GM19239 (cell line): ENCODE measurements at regions not wholly inside any gene's neighbourhood (a gene's known extent, or its start where the extent isn't known, plus 50 kb on each side); places are given as distances from the start of the nearest gene placed in this dataset.

Source experiments
- DNase-seq: peaks from one replicate; pipeline ENCODE4 v3.0.0; 2011; ENCODE audit warnings: low spot score; ENCODE audit not compliant: insufficient read length
- FAIRE-seq: peaks from 2 replicates; lab custom pipeline; 2011; peaks lifted over from hg19 to GRCh38; lab: Jason Lieb, UNC

DNA sequence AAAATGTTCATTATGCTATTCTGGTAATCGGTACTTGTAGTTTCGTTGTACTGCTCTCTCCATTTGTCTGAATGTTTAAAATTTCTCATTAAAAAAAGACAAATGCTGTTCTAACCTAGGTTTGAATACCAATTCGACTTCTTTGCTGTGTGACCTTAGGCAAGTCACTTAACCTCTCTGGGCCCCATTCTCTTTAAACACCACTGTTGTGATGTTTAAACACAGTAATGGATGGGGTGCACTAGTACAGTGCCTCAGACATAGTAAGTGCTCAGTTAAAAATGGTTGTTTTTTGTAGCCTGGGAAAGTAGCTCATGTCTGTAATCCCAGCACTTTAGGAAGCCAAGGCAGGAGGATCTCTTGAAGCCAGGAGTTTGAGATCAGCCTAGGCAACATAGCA, 138.5 kb downstream of the MRPL14 start:
- FAIRE-seq (no peak), DNase-seq (no peak)

DNA sequence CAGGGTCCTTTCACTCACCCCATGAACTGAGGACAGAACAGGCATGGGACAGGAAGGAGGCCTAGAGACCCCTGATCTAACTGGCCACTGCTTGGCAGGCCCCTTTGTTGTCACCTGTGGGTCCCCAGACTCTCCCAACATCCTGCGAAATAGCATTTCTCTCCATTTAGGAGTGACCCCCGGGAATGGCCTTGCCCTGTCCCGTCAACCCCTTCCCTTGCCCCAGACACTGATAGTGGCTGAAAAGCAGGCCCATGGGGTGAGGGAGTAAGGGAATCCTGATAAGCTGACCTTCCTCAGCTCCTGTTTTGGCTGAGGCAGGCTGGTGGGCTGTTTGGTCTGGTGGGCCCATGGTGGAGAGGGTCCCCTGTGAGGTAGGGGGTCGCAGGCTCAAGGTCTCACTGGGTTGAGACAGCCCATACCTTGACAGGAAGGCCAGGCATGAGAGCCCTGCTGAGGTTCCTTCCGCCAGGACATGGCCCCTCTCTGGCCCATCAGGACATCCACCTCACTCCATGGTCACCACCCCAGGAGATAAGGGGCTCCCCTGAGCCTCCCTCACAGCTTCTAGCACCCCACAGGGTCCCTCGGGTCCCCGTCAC, 139.3 kb downstream of the MRPL14 start:
- FAIRE-seq: no peak
- no peak for DNase-seq

DNA sequence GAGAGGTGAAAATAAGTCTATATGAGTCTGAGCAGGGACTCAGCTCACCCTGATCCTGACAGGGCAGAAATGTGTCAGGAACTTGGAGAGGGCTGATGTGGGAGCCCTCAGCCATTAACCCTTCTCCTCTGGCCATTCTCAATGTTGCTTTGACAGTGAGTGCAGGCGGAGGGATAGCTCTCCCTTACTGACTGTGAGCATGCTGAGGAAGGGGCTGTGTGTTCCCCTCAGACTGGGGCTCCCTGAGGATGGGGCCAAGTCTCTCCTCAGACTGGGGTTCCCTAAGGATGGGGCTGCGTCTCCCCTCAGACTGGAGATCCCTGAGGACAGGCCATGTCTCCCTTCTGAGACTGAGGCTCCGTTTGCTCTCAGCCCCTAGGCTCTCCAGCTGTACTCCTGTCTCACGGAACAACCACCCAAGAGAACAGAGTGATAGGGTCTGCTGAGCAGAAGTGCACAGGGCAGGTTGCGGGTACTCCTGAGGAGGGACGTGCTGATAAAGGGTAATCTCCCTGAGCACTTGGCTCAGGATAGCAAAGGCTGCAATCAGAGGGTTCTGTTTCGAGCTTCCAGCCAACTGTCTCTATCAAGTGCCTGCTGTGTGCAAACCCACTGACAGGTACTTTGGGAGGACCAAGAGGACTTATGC, 141.0 kb downstream of the MRPL14 start:
- DNase-seq: no peak
- FAIRE-seq: no peak

DNA sequence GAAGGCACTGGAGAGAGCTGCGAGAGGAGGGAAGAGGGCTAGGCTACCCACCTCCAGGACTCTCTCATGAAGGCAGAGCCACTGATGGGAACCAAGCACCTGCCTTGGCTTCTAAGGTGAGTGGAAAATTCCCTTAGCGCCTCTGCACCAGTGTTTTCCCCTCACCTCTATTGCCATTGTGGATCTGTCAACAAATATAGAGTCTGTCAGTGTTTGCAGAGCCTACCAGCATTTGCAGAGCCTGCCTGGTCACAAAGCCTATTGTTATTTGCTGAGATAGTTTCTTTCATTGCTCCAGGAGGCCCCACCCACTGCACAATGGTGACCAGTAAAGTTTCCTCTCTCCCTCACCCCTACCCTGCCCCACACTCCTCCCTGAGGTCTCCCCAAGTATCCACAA, 141.9 kb downstream of the MRPL14 start:
- no peak for FAIRE-seq
- no peak for DNase-seq

DNA sequence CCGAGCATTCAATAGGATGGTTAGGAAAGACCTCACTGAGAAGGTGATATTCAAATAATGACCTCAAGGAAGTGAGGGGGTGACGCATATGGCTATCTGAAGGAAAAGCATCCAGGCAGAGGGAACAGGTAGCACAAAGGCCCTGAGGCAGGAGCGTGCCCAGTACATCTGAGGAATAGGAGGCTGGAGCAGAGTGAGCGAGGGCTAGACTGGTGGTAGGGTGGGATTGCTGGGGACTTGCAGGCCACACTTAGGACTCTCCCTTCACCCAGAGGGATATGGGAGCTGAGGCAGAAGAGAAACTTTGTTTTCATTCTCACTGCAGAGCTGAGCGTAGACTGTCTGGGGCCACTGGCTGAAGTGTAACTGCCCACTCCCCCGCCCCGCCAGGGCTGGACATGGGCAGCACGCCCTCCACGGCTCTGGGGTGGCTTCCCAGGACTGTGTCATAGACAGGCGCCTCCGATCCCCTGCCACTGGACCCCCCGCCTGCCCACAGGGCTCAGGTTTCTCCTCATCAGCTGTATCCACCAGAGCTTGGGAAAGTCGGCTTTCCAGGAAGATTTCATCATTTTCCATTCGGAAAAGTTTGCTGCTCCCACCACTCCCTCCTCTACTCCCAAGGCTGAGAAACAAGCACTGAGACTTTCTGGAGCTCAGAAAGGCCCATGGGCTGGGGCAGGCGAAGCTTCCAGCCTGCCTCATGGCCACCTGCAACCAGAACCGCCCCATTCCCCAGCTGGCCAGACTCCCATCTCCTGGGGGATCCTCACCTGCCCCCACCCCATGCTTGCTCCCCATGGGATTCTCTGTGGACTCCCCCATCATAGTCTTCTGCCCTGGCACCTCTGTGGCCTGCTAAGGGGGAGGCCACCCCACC, 142.6 kb downstream of the MRPL14 start:
- no peak for FAIRE-seq
- no peak for DNase-seq

DNA sequence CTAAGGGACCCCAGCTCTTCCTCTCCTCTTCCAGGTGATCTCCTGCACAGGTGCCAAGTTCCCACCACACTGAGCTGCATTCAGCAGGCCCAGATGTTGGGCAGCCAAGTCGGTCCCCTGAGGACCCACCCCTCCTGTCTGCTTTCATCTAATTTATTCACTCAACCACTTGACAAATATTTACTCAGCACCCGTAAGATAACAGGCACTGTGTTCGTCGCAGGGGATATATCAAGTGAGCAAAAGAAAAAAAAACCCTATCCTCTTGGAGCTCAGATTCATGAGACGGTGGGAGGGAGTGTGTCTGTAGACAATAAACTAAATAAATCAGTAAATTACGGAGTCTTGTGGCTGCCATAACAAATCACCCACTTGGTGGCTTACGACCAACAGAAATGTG, 143.6 kb downstream of the MRPL14 start:
- DNase-seq (no peak), FAIRE-seq (no peak)

DNA sequence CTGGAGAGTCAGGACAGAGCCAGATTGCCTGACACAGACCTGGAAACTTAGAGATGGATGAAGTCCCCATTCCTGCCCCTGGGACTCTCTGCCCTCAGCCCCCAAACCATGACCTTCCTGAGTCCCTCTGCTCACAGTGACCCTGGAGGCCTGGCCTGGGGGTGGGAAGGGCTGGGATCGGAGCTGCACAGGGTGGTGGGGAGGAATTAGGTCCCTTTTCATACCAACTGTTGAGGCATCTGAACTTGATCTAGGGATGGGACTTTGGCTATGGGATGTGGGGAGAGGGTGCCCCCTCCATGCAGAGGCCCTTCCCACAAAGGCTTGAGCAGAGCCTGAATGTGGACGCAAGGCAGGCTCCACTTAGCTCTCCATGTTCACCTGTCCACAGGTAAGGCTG, 144.1 kb downstream of the MRPL14 start:
- FAIRE-seq: no peak
- DNase-seq: no peak

DNA sequence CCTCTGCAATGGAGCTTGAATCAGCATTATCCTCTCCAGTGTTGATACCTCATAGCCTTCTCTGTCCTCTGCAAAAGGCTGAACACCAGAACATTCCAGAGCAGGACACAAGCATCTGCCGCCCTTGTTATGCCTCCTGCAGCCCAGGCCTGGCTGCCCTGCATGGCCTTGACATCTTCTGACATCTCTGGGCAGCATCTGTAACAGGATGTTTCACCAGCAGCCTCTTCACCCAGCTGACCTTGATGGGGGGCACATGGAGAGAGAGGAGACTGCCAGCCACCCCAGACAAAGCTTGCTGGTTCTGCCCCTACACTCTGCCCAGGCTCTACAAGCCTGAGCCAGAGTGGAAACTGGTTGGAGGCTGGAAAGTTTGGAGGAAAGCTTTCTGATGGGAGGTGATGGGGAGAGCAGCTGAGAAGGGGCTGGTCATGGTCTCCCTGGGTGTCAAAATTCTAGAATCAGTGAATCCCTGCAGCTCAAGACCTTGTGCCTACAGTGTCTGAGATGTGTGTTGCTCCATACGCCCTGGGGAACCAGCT, 145.1 kb downstream of the MRPL14 start:
- FAIRE-seq: no peak
- no peak for DNase-seq

DNA sequence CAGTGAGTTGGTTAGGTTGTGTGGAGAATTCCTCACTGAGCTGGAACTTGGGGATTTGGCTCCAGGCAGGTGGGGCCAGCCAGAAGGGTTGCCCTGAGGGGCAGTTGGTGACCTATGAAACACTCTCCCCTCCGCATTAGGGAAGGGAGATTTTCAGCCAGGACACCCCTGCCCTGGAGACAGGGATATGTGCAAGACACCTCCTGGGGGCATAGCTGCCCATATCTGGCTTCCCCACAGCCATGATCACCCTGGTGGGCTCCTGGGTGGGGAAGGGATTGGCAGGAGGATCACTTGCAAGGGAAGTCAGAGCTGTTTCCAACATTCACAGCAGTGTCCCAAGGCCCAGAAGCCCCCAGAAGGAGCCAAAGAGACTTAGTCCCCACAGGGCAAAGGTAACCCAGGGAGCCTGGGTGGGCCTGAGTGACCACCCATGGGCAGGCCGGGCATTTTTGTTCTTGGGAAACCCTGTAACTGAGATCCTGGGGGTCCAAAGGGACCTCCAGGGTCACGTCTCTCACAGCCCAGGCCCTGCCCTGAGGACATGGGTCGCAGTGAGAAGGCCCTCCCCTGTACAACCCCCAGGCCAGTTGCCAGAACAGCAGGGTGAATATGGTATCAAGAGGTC, 145.8 kb downstream of the MRPL14 start:
- DNase-seq: no peak
- FAIRE-seq: no peak

DNA sequence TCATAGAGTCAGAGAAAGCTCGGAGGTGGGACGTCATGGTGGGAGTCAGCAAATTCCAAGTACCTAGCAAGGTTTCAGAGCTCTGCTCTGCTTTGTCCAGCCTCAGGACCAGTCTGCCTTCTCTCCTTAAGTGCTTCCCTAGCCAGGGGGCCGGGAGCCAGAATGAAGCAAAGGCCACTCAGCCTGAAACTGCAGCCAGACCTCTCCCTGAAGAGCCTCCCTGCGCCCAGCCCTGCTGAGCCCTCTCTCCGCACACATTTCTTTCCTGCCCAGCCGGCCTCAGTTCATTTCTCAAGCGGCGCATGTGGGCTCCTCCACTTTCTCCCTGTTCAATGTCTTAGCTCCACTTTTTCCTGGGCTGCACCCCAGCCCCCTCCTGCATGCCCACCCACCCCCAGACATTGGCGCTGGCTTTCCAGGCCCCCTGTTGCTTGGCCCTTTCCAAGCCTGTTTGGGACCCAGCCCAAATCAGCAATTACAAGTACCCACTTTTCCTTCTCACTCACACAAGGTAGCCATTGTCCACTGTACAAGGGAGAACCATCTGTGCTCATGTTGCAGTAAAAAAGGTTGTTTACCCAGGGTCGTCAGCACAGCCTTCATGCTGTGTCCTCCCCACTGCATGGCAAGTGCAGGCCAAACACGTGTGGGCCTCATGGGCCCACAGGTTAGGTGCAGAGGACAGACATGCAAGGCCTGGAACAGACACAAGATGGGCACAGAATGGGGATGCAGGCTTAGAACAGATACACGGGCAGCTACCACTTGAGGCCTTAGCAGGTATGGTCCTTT, 147.1 kb downstream of the MRPL14 start:
- DNase-seq: no peak

DNA sequence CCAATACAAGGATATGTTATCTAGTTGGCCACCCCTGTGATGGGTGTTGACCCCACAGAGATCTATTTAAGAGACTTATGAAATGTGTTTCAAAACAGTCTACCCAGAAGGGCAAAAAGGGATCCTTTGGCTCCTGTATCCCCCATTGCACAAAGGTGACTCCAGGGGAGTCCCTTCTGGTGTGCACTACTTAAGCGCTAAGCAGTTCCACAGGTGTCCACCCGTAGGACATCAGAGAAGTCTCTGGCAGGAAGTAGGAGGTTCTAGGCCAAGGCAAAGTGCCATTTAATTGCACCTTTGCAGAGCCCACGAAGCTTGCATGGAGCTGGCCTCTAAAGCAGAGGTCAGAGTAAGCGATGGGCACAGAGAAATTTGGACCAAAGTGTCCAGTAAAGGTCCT, 147.7 kb downstream of the MRPL14 start:
- FAIRE-seq: no peak
- no peak for DNase-seq

More for the DNA sequence above, 147.1 kb downstream of the MRPL14 start:
- no peak for FAIRE-seq

DNA sequence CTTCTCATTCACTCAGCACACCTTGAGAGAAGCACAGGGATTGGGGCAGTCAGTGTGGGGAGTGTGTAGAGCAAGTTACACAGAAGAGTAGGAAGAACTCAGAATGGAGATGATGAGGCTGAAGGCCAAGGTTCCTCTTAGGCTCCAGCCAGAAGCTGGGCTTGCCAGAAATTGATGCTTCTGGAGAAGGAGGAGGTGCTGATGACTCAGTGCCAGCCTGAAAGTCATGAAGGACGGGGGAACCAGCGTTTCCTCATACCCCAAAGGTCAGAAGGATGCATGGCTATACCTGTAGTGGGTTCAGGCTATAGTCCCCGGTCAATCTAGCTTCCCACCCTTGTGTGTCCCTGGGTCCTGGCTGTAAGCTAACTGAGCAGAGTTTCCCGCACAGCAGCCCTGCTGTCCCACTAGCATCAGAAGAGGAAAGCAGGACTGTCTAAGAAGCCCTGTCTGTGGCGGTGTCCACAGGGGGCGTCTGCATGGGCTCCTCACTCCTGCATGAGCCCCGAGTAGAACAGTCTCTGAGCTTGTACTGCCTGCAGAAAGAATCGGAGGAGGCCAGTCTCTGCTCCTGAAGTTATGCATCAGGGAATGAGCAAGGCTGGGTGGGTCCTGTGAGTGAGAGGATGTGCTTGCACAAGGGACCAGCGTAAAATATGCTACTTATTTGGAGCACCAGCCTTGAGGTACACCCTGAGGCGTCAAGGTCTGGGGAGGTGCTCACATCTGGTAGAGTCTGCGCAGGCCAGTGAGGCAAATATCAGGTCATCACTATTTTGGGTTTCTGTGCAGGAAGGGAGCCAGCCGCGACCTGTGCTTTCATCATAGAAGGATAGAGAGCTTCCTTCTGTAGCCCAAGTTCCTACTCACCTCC, 148.5 kb downstream of the MRPL14 start:
- FAIRE-seq (no peak), DNase-seq (no peak)

DNA sequence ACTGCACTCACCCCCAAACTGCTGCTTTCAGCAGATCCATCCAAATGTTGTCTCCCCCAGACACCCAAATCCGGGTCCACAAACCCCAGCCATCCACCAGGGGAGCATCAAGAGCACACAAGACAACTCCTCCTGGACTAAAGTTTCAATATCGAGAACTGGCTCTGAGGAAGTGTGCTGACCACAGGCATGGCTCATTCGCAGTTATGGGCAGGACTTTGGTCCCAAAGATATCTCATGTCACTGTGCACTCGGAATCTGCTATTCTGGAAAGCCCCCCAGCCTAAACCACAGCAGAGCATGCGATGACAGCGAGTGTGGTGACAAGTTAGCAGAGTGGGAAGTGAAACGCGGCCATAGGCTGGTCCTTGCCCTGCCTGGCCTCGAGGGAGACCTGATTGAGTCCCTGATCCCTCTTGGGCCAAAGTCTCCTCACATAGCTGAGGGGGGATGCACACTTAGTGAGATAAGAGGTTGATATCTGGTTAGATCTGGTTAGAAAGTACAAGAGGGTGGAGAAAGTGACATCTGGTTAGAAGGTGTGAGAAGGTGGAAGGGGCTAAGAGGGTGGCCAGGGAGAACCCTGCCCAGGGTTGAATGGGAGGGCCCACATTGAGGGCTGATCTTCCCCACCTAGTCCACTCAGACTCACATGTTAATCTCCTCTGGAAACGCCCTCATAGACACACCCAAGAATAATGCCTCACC, 149.7 kb downstream of the MRPL14 start:
- no peak for DNase-seq
- peak; percentile 84 for FAIRE-seq

DNA sequence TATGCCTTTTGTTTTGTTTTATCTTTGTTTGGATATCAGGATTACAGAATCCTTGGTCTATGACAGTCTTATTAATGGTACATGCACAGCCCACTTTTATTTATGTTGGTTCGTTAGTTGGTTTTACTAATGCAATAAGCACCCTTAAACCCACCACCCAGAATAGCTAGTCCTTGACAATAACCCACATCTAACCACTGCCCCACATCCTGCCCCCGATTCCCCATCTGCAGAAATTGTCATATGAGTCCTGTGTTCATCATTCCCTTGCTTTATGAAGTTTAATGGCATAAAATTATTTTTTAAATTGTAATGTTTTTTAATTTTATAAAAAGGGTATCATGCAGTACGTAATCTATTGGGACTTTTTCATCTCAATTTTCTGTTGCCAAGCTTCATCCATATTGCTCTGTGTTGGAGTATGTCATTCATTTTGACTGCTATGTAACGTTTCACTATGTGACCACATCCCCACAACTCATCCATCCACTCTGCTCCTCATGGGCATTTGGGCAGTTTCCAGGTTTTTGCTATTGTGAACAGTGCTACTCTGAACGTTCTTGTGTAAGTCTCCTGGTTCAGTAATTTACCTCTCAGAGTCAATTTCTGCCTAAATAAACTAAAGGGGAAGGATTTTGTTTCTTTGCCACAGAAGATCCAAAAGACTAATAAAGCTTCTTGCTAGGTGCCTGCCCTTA, 150.4 kb downstream of the MRPL14 start:
- no peak for FAIRE-seq

DNA sequence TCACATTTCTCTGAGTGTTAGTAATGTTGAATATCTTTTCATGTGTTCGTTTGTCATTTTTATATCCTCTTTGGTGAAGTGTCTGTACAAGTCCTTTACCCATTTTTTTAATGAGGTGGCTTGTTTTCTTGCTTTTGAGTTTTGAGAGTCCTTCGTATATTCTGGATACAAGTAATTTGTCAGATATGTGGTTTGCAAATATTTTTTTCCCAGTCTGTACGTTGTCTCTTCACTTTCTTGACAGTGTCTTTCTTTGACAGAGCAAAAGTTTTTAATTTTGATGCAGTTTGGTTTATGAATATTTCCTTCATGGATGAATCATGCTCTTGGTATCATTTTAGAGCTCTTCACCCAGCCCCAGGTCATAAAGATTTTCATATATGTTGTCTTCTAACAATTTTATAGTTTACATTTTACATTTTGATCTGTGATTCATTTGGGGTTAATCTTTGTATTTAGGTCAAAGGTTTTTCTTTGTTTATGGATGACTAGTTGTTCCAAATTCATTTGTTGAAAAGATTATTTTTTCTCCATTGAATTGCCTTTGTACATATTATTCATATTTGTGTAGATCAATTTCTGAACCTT, 152.5 kb downstream of the MRPL14 start:
- DNase-seq (no peak), FAIRE-seq (no peak)

More for the DNA sequence above, 150.4 kb downstream of the MRPL14 start:
- DNase-seq: no peak

DNA sequence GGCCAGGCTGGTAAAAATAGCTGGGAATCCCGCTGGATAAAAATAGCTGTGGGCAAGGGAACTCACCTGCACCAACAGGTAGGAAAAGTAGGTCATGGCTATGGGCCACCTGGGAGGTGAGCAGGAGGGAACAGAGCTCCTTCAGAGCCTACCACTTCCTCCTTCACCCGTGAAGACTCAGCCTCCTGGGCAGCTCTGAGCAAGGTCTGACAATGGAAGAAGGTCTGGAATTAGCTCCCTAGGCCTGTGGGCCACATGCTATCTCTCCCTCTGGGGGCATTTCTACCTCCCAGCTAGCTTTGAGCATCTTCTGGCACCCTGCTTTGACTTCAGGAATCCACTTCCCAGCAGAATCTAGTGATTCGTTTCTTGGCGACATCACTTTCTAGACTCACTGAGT, 153.9 kb downstream of the MRPL14 start:
- no peak for DNase-seq
- no peak for FAIRE-seq

DNA sequence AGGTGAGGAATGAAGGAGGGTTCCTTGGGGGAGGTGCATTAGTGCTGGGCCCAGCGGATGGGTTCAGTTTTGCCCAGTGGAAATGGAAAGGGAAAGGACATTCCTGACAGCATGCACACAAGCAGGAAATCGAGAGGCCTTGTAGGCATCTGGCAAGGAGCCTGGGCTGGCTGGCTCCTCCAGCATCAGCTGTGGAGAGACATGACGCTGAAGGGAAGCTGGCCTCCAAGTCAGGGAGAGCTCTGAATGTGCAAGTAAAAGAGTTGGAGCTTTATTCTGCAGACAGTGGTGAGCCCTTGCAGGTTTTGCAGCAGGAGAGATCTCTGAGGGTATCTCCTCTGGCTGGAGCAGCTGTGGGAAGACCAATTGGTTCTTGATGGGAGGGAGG, 154.3 kb downstream of the MRPL14 start:
- no peak for DNase-seq
- FAIRE-seq: no peak
